ENCODE measurements at regions not wholly inside any gene's neighbourhood (a gene's known extent, or its start where the extent isn't known, plus 50 kb on each side); places are given as distances from the start of the nearest gene placed in this dataset.

DNA sequence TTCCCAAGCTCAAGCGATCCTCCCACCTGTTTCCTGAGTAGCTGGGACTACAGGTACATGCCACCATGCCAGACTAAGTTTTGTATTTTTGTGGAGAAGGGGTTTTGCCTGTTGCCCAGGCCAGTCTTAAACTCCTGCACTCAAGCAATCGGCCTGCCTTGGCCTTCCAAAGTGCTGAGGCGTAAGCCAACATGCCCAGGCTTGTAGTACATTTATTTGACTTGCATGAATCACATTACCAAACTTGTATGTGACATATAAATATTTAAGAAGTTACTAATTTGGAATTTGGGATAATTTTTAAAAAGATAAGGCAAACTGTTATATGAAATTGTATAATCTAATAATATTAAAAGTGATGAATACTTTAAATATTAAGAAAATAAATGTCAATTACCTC, 157.6 kb downstream of the MCHR2 start:
- no peaks in the 10 kb centered on the region for H3K36me3 ChIP-seq (ENCODE audit: control insufficient read depth in 2 of 2, insufficient read depth in 2 of 2, low read length in 1 of 2)
- 89% methylated on average over 3 of the region's 3 CpGs for WGBS
- H3K27me3 ChIP-seq (ENCODE audit: control insufficient read depth in 2 of 2, insufficient read depth in 1 of 2, low read length in 1 of 2) = no peaks in the 10 kb centered on the region
- H3K4me1 ChIP-seq (ENCODE audit: control insufficient read depth in 2 of 2, insufficient read depth in 2 of 2, low read length in 2 of 2) = no peaks in the 10 kb centered on the region
- no peak overlapping the region for H3K27ac ChIP-seq (ENCODE audit: low read depth in 1 of 2, low read length in 1 of 2)
- no peak overlapping the region for H3K4me3 ChIP-seq (ENCODE audit: low read length in 2 of 2)
- H3K9me3 ChIP-seq (ENCODE audit: control insufficient read depth in 2 of 2, insufficient read depth in 1 of 2, low read length in 1 of 2) = no peaks in the 10 kb centered on the region
- DNase-seq (ENCODE audit: low read depth in 6 of 9, low spot score in 9 of 9) = no peak

DNA sequence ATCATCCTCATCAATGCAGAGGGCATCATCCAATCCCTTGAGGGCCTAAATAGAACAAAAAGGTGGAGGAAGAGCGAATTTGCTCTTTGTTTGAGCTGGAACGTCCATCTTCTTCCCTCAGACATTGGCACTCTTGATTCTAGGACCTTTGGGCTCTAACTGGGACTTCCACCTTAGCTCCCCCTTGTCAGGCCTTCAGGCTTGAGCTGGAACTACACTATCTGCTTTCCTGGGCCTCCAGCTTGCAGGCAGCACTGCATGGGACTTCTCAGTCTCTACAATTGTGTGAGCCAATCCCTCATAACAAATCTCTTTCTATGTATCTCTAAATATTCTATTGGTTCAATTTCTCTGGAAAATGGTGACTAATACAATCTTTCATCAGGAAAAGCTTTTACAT, 155.4 kb downstream of the MCHR2 start:
- H3K4me3 ChIP-seq (ENCODE audit: low read length in 2 of 2) = no peak overlapping the region
- H3K27ac ChIP-seq (ENCODE audit: low read depth in 1 of 2, low read length in 1 of 2) = no peak overlapping the region
- DNase-seq (ENCODE audit: low read depth in 6 of 9, low spot score in 9 of 9) = no peak
- no peaks in the 10 kb centered on the region for H3K27me3 ChIP-seq (ENCODE audit: control insufficient read depth in 2 of 2, insufficient read depth in 1 of 2, low read length in 1 of 2)
- H3K36me3 ChIP-seq (ENCODE audit: control insufficient read depth in 2 of 2, insufficient read depth in 2 of 2, low read length in 1 of 2) = no peaks in the 10 kb centered on the region
- no peaks in the 10 kb centered on the region for H3K9me3 ChIP-seq (ENCODE audit: control insufficient read depth in 2 of 2, insufficient read depth in 1 of 2, low read length in 1 of 2)
- 90% methylated on average over 2 of the region's 2 CpGs for WGBS
- no peaks in the 10 kb centered on the region for H3K4me1 ChIP-seq (ENCODE audit: control insufficient read depth in 2 of 2, insufficient read depth in 2 of 2, low read length in 2 of 2)

DNA sequence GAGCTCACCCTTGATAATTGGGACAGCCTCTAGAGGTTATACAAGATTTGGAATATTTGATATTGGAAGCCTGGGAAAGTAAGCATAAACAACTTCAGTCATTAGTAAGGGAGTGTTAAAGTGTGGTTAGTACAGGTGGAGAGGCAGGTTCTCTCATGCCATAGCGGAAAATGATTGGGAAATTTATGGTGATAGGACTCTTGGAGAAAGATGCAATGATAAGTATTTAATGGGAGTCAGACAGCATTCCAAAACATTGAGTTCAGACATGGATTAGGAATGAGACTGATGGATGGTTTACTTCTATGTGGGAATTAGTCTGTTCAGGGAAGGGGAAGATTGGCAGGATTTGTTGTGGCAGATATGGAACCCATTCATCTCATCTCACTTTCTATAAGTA, 152.7 kb downstream of the MCHR2 start:
- H3K36me3 ChIP-seq (ENCODE audit: control insufficient read depth in 2 of 2, insufficient read depth in 2 of 2, low read length in 1 of 2) = no peaks in the 10 kb centered on the region

DNA sequence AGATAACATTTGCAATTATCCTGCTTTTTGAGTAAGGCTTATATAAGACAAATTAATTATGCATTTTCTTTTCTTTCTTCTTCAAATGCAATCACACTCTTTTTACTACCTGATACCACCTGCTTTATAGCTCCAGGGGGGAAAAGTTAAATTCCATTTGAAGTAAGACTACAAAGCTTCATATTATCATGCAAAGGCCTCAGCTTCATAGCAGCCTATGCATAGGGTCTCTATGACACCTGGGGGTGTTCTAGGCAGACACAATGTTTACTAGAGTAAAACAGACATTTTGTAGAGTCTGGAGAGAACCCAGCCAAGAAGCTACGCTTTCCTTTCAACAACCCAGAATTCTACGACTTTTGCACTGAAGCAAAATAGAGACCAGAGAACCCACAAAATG, 148.0 kb downstream of the MCHR2 start:
- Histone ChIP-seq H3K27ac (ENCODE audit: low read depth in 1 of 2, low read length in 1 of 2) (no peak overlapping the region), H3K36me3 (ENCODE audit: control insufficient read depth in 2 of 2, insufficient read depth in 2 of 2, low read length in 1 of 2) (no peaks in the 10 kb centered on the region), H3K9me3 (ENCODE audit: control insufficient read depth in 2 of 2, insufficient read depth in 1 of 2, low read length in 1 of 2) (no peaks in the 10 kb centered on the region), H3K27me3 (ENCODE audit: control insufficient read depth in 2 of 2, insufficient read depth in 1 of 2, low read length in 1 of 2) (no peaks in the 10 kb centered on the region), H3K4me1 (ENCODE audit: control insufficient read depth in 2 of 2, insufficient read depth in 2 of 2, low read length in 2 of 2) (no peaks in the 10 kb centered on the region), H3K4me3 (ENCODE audit: low read length in 2 of 2) (no peak overlapping the region)
- 93% methylated on average over 2 of the region's 2 CpGs for WGBS
- DNase-seq (ENCODE audit: low read depth in 6 of 9, low spot score in 9 of 9) = no peak

More for the DNA sequence above, 152.7 kb downstream of the MCHR2 start:
- Histone ChIP-seq H3K4me1 (ENCODE audit: control insufficient read depth in 2 of 2, insufficient read depth in 2 of 2, low read length in 2 of 2) (no peaks in the 10 kb centered on the region), H3K27me3 (ENCODE audit: control insufficient read depth in 2 of 2, insufficient read depth in 1 of 2, low read length in 1 of 2) (no peaks in the 10 kb centered on the region), H3K9me3 (ENCODE audit: control insufficient read depth in 2 of 2, insufficient read depth in 1 of 2, low read length in 1 of 2) (no peaks in the 10 kb centered on the region), H3K4me3 (ENCODE audit: low read length in 2 of 2) (no peak overlapping the region), H3K27ac (ENCODE audit: low read depth in 1 of 2, low read length in 1 of 2) (no peak overlapping the region)
- whole genome bisulfite sequencing = 41% methylated on average over 1 of the region's 1 CpG
- DNase-seq (ENCODE audit: low read depth in 6 of 9, low spot score in 9 of 9) = no peak

DNA sequence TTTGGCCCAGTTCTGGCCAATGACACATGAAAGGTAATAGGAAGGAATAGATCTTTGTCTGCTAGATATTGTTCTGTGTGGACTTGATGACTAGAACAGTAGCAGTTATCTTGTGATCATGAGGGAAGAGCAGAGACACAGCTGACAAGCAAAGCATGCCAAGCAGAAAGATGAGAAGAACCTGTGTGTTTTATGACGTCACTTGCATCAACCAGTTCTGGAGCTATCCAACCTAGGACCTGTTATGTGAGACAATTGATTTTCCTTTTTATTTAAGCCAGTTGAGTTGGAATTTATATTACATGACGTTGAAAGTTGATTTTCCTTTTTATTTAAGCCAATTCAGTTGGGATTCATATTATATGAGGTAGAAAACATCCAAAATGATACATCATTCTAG, 143.2 kb downstream of the MCHR2 start:
- no peaks in the 10 kb centered on the region for H3K27me3 ChIP-seq (ENCODE audit: control insufficient read depth in 2 of 2, insufficient read depth in 1 of 2, low read length in 1 of 2)
- no peak for DNase-seq (ENCODE audit: low read depth in 6 of 9, low spot score in 9 of 9)
- H3K27ac ChIP-seq (ENCODE audit: low read depth in 1 of 2, low read length in 1 of 2) = no peak overlapping the region
- H3K4me3 ChIP-seq (ENCODE audit: low read length in 2 of 2) = no peak overlapping the region
- 81% methylated on average over 2 of the region's 2 CpGs for WGBS
- H3K4me1 ChIP-seq (ENCODE audit: control insufficient read depth in 2 of 2, insufficient read depth in 2 of 2, low read length in 2 of 2) = no peaks in the 10 kb centered on the region
- no peaks in the 10 kb centered on the region for H3K9me3 ChIP-seq (ENCODE audit: control insufficient read depth in 2 of 2, insufficient read depth in 1 of 2, low read length in 1 of 2)
- no peaks in the 10 kb centered on the region for H3K36me3 ChIP-seq (ENCODE audit: control insufficient read depth in 2 of 2, insufficient read depth in 2 of 2, low read length in 1 of 2)

DNA sequence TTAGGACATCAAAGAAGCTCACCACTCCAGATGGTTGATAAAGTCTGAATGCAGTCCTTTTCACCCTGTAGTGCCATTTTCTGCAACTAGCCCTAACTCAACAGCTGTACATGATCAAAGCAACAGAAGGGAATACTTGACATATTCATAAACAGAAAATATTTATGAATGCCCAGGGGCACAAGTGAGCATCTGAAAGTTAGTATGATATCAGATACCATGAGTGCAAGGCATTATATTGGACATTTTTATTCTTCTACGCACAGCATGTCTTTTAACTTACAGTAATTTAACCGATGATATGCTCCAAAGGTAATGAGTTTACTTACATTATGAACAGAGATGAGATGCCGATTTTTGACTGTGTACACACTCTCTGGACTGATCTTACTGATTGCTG, 142.0 kb downstream of the MCHR2 start:
- Histone ChIP-seq H3K27me3 (ENCODE audit: control insufficient read depth in 2 of 2, insufficient read depth in 1 of 2, low read length in 1 of 2) (no peaks in the 10 kb centered on the region), H3K9me3 (ENCODE audit: control insufficient read depth in 2 of 2, insufficient read depth in 1 of 2, low read length in 1 of 2) (no peaks in the 10 kb centered on the region), H3K4me3 (ENCODE audit: low read length in 2 of 2) (no peak overlapping the region), H3K36me3 (ENCODE audit: control insufficient read depth in 2 of 2, insufficient read depth in 2 of 2, low read length in 1 of 2) (no peaks in the 10 kb centered on the region), H3K4me1 (ENCODE audit: control insufficient read depth in 2 of 2, insufficient read depth in 2 of 2, low read length in 2 of 2) (no peaks in the 10 kb centered on the region), H3K27ac (ENCODE audit: low read depth in 1 of 2, low read length in 1 of 2) (no peak overlapping the region)
- no peak for DNase-seq (ENCODE audit: low read depth in 6 of 9, low spot score in 9 of 9)
- WGBS = 97% methylated on average over 3 of the region's 3 CpGs

DNA sequence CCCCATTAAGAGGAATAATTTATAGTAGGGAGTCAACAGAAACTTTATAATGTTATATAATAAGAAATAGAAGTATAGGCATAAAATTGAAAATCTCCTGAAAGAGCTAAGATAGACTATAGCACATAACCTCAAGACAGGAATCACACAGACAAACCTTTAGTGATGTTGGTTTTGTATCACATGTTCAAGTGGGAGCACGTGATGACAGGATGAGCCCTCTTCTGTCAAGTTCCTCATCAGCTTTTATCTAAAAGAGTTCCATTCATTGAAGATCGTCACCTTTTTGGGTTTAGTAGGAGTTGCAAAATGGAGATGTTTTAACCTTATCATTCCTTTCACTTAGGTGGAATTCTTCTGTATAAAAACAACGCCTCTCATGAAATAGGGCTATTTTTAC, 127.0 kb downstream of the MCHR2 start:
- peaks cover 0 to 4% of the 10 kb centered on the region in 2 donors for H3K27me3 ChIP-seq (ENCODE audit: control insufficient read depth in 2 of 2, insufficient read depth in 1 of 2, low read length in 1 of 2)
- H3K9me3 ChIP-seq (ENCODE audit: control insufficient read depth in 2 of 2, insufficient read depth in 1 of 2, low read length in 1 of 2) = no peaks in the 10 kb centered on the region
- no peak for DNase-seq (ENCODE audit: low read depth in 6 of 9, low spot score in 9 of 9)
- no peaks in the 10 kb centered on the region for H3K36me3 ChIP-seq (ENCODE audit: control insufficient read depth in 2 of 2, insufficient read depth in 2 of 2, low read length in 1 of 2)
- WGBS = 51% methylated on average over 3 of the region's 3 CpGs
- no peaks in the 10 kb centered on the region for H3K4me1 ChIP-seq (ENCODE audit: control insufficient read depth in 2 of 2, insufficient read depth in 2 of 2, low read length in 2 of 2)
- no peak overlapping the region for H3K27ac ChIP-seq (ENCODE audit: low read depth in 1 of 2, low read length in 1 of 2)
- H3K4me3 ChIP-seq (ENCODE audit: low read length in 2 of 2) = no peak overlapping the region

DNA sequence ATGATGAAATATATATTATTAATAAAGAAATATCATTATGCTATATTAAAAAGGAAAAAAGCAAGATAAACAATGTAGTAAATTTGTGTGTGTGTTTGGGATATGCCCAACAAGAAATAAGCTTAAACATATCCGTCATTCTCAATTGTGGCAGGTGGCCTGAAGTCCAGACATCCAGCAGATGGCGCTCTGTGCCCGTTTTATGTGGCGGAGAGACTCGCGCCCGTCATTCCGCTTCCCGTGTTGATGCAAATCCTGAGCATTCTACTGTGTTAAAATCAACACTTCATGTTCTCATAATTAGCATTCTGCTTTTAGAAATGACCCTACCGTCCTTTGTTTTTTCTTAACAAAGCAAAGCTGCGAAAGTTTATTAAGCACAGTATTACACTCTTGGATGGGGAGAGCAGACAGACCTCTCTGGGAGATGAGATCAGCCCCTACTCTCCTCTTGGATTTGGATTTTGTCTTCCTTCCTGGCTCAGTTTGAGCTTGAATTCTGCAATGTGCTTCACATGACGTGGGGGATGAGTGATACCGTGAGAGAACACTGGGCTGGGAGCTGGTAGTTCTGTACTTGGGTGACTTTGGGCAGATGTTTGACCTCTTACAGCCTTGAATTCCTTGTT, 125.8 kb downstream of the MCHR2 start:
- Histone ChIP-seq H3K9me3 (ENCODE audit: control insufficient read depth in 2 of 2, insufficient read depth in 1 of 2, low read length in 1 of 2) (no peaks in the 10 kb centered on the region), H3K36me3 (ENCODE audit: control insufficient read depth in 2 of 2, insufficient read depth in 2 of 2, low read length in 1 of 2) (no peaks in the 10 kb centered on the region), H3K4me3 (ENCODE audit: low read length in 2 of 2) (no peak overlapping the region), H3K27ac (ENCODE audit: low read depth in 1 of 2, low read length in 1 of 2) (no peak overlapping the region), H3K27me3 (ENCODE audit: control insufficient read depth in 2 of 2, insufficient read depth in 1 of 2, low read length in 1 of 2) (peaks cover 0 to 4% of the 10 kb centered on the region in 2 donors), H3K4me1 (ENCODE audit: control insufficient read depth in 2 of 2, insufficient read depth in 2 of 2, low read length in 2 of 2) (no peaks in the 10 kb centered on the region)
- DNase-seq (ENCODE audit: low read depth in 6 of 9, low spot score in 9 of 9) = peak; percentile 3 to 70 (median 42)
- 6% methylated on average over 13 of the region's 13 CpGs for WGBS
